Transverse colon (tissue), 4 donors: ENCODE measurements at regions not wholly inside any gene's neighbourhood (a gene's known extent, or its start where the extent isn't known, plus 50 kb on each side); places are given as distances from the start of the nearest gene placed in this dataset.

Experiments
- POLR2A ChIP-seq: fragments of 450-650 bp; IDR thresholded peaks from one replicate; pipeline ENCODE4 v1.6.1; 2016; ENCODE audit warnings: antibody characterized with exemption, mild to moderate bottlenecking, moderate library complexity
- POLR2AphosphoS5 ChIP-seq, 3 donors: sonication (generic); formaldehyde crosslinking; IDR thresholded peaks; one replicate each; pipeline ENCODE4 v1.6.1; 2016; ENCODE audit warnings: antibody characterized with exemption in 3 of 3
- TF ChIP-seq, protein P1 (sequence below), 5 experiments: fragments of 200-600 bp in 3 of 5; fragments of 450-650 bp in 2 of 5; sonication (generic) in 3 of 5; IDR thresholded peaks; 1 replicate in 2 of 5; 2 replicates in 3 of 5; pipeline ENCODE4 v1.5.1; 2016 to 2017; ENCODE audit warnings: antibody characterized with exemption in 5 of 5, inconsistent platforms in 3 of 5, mild to moderate bottlenecking in 2 of 5, moderate library complexity in 1 of 5

DNA sequence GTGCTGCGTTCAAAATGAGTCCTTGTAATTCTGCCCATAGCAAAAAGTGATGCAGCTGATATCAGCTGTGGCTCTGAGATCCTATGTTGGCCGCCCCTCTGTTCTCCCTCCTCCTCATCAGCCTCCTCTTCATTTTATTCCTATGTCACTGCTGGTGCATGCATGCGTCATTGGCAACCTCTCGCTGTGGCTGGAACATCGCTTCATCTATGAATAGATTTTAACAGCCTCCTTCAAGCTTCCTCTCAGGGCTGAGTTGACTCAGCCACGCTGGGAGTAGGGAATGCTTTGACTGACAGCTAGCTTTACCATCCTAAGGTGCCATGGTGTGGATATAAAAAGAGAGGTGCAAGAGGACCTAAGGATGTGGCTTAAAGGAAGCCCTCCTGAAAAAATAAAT, 303.5 kb downstream of the PLK2 start:
- TF ChIP-seq, protein P1, sequence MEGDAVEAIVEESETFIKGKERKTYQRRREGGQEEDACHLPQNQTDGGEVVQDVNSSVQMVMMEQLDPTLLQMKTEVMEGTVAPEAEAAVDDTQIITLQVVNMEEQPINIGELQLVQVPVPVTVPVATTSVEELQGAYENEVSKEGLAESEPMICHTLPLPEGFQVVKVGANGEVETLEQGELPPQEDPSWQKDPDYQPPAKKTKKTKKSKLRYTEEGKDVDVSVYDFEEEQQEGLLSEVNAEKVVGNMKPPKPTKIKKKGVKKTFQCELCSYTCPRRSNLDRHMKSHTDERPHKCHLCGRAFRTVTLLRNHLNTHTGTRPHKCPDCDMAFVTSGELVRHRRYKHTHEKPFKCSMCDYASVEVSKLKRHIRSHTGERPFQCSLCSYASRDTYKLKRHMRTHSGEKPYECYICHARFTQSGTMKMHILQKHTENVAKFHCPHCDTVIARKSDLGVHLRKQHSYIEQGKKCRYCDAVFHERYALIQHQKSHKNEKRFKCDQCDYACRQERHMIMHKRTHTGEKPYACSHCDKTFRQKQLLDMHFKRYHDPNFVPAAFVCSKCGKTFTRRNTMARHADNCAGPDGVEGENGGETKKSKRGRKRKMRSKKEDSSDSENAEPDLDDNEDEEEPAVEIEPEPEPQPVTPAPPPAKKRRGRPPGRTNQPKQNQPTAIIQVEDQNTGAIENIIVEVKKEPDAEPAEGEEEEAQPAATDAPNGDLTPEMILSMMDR (IDR thresholded peaks at IDR 0.05) = no peak
- TF ChIP-seq POLR2A (no peak), POLR2AphosphoS5 (IDR thresholded peaks at IDR 0.05) (no peak)
